GM12874 (cell line): ENCODE measurements at regions not wholly inside any gene's neighbourhood (a gene's known extent, or its start where the extent isn't known, plus 50 kb on each side); places are given as distances from the start of the nearest gene placed in this dataset.

ENCODE experiments used
- TF ChIP-seq, protein P1 (sequence below): IDR thresholded peaks from 2 replicates; pipeline ENCODE4 v1.5.1; 2011; ENCODE audit warnings: low read depth, mild to moderate bottlenecking, control low read depth, low read length, moderate library complexity; ENCODE audit not compliant: insufficient read depth

DNA sequence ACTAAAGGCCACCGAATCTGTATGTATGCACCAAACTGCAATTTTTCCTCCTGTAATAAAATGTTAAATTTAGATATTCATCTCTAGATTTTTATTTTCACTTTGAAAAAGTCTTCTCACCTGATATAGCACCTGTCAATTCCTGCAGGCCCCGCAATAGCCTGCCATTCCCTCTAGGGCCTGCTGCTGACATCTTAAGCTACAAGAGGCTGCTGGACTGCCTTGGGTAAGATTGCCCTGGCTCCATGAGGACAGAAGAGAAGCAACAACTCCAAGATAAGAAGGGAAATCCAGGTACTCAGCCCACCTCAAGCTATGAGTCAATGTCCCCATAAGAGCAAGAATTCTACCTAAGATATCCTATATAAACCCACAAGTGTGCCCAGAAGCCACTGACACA lies 230.2 kb upstream of the AGTR2 start:
- TF ChIP-seq, protein P1, sequence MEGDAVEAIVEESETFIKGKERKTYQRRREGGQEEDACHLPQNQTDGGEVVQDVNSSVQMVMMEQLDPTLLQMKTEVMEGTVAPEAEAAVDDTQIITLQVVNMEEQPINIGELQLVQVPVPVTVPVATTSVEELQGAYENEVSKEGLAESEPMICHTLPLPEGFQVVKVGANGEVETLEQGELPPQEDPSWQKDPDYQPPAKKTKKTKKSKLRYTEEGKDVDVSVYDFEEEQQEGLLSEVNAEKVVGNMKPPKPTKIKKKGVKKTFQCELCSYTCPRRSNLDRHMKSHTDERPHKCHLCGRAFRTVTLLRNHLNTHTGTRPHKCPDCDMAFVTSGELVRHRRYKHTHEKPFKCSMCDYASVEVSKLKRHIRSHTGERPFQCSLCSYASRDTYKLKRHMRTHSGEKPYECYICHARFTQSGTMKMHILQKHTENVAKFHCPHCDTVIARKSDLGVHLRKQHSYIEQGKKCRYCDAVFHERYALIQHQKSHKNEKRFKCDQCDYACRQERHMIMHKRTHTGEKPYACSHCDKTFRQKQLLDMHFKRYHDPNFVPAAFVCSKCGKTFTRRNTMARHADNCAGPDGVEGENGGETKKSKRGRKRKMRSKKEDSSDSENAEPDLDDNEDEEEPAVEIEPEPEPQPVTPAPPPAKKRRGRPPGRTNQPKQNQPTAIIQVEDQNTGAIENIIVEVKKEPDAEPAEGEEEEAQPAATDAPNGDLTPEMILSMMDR: no peak

DNA sequence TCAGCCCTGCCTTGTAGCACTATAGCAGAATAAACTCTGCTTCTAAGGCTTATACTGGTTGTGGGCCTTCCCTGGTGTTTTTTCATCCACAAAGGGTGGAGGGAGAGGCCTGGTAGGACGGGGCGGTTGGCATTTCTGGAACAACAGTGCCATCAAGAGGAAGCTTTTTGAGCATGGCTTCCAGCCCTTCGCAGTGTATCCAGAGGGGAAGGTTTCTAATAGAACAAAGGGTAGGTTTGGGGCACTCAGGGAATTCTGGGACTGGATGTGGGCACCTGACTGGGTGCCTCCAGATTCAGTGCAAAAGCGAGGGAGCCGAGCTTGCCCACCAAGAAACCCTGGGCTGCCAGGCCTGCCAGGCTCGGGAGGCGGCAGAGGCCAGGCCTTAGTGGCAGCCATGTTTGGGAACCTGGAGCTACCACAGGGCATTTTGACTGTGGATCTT lies 229.6 kb upstream of the AGTR2 start:
- TF ChIP-seq, protein P1: no peak

DNA sequence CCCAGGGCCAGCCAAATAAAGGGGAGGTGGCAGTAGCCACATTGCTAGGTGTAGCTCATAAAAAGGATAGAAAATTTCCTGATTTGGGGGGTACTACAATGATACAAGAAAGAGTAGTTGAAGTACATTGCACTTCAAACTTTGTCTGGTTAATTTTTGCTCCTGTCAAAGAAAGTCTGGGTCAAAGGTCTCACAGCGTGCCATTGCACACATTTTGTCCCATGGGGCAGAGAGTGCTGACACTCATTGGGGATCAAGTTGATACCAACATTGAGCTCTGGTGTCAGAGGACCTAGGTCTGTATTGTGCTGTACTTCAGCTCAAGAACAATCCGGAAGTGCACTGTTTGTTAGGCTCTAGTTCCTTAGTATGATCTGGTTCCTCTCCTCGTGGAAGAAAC lies 229.2 kb upstream of the AGTR2 start:
- TF ChIP-seq, protein P1: no peak

- TF ChIP-seq, protein P1: no peak
Measured at GRCh38 chrX:115946059-115946458, 224.5 kb upstream of the AGTR2 start.

DNA sequence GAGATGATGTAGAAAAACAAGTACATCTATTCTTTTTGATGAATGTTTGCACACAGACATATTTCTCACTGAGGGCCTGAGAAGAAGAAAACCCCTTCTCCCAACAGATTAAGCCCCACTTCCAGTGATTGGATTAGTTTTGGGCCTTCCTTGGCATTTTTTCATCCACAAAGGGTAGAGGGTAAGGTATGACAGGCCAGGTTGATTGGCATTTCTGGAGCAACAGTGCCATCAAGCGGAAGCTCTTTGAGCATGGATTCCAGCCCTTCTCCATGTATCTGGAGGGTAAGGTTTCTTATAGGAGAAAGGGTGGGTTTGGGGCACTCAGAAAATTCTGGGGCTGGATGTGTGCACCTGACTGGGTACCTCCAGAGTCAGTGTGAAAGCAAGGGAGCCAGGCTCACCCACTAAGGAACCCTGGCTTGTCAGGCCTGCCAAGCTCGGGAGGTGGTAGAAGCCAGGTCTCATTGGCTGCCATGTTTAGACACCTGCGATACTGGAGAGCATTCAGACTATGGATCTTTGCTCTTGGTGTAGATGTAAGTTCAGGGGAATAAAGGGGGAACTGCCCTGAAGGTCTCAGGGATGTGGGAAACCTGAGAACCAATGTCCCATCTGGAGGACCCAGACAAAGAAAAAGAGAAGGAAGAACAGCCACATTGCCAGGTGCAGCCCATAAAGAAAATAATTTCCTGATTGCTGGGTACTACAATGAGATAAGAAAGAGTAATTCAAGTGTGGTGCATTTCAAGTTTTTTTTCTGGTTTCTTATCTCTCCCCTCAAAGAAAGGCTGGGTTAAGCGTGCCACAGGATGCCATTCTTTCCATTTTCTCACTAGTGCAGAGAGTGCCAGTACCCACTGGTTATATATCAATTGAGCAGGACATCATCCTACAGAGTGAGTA lies 222.3 kb upstream of the AGTR2 start:
- TF ChIP-seq, protein P1: no peak

DNA sequence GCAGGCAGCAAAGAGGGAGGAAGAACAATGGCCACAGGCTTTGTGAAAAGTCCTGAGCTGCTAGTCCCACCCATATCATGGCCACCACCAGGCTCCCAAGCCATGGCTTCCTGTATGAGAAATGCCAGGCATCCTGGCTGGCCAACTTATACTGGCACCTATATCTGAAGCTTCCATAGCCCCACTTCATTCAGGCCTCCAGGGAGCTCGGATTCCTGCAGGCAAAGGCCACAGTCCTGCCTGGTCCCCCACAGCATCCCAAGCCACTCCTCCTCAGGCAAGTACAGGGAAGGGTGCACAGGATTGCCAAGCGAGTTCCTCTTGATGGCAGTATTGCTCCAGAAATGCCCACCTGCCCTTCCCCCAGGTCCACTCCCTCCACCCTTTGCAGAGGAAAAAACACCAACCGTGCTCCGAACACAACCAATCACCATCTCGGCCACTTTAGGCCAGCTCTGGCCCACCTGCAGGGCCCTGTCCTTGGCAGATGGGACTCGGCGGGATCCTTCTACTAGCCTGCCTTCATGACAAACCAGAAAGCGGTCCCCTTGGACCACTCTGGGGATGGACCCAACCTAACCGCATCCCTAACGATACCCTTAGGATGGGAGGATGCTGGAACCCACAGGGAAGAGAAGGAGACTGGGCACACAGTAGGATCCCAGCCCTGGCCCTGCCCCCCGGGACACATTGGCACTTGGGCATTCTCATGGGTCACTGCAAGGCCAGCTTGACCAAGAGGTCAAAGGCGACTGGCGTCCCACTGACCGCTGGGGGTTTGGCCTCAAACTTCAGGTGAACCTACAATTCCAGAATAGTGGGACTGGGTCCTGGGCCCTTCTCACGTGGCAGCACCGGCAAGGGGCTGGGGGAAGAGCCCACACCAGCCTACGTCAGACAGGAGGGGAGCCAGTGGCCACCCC lies 220.4 kb upstream of the AGTR2 start:
- TF ChIP-seq, protein P1: no peak
